ENCODE measurements at regions not wholly inside any gene's neighbourhood (a gene's known extent, or its start where the extent isn't known, plus 50 kb on each side); places are given as distances from the start of the nearest gene placed in this dataset.

- Histone ChIP-seq H3K4me3 (ENCODE audit: low read depth, low read length) (no peak overlapping the region), H3K36me3 (ENCODE audit: control insufficient read depth, insufficient read depth, low read length) (peaks cover 7% of the 10 kb centered on the region), H3K27me3 (ENCODE audit: control insufficient read depth, insufficient read depth, low read length) (no peaks in the 10 kb centered on the region)
- no peak for DNase-seq (ENCODE audit: low read depth)
- ChIA-PET POLR2A (no interaction called here), CTCF (interaction anchor here (0.9 kb wide), 1 partner anchor 74 kb away, joined by 5 read pairs; no protein-coding TSS in a partner anchor)
- TF ChIP-seq CTCF (IDR thresholded peaks at IDR 0.05; ENCODE audit: insufficient read depth, low read depth, low read length) = no peak
Measured at GRCh38 chr16:85188822-85189672, 76.8 kb upstream of the CIBAR2 start.

- Histone ChIP-seq H3K4me3 (ENCODE audit: low read depth, low read length) (no peak overlapping the region), H3K36me3 (ENCODE audit: control insufficient read depth, insufficient read depth, low read length) (peaks cover 4% of the 10 kb centered on the region), H3K27me3 (ENCODE audit: control insufficient read depth, insufficient read depth, low read length) (no peaks in the 10 kb centered on the region)
- TF ChIP-seq CTCF (IDR thresholded peaks at IDR 0.05; ENCODE audit: insufficient read depth, low read depth, low read length) = no peak
- ChIA-PET CTCF (no interaction called here), POLR2A (no interaction called here)
- DNase-seq (ENCODE audit: low read depth) = no peak
Measured at GRCh38 chr16:85190572-85190971, 78.3 kb upstream of the CIBAR2 start.

- CTCF ChIA-PET = no interaction called here
Measured at GRCh38 chr16:85191341-85191965, 79.2 kb upstream of the CIBAR2 start.

GRCh38 chr16:85192238-85193114, 80.2 kb upstream of the CIBAR2 start:
- TF ChIP-seq CTCF (IDR thresholded peaks at IDR 0.05; ENCODE audit: insufficient read depth, low read depth, low read length) = no peak
- POLR2A ChIA-PET = no interaction called here
- DNase-seq (ENCODE audit: low read depth) = no peak
- CTCF ChIA-PET = interaction anchor here (1.0 to 1.2 kb wide), 2 partner anchors 20 to 46 kb away, joined by 3 read pairs; no protein-coding TSS in a partner anchor
- no peaks in the 10 kb centered on the region; the same call in none of the 2 replicates for H3K36me3 ChIP-seq (ENCODE audit: control insufficient read depth, insufficient read depth, low read length)
- H3K27me3 ChIP-seq (ENCODE audit: control insufficient read depth, insufficient read depth, low read length) = no peaks in the 10 kb centered on the region
- H3K4me3 ChIP-seq (ENCODE audit: low read depth, low read length) = no peak overlapping the region

More at GRCh38 chr16:85191341-85191965, 79.2 kb upstream of the CIBAR2 start:
- no peak for DNase-seq (ENCODE audit: low read depth)
- Histone ChIP-seq H3K27me3 (ENCODE audit: control insufficient read depth, insufficient read depth, low read length) (no peaks in the 10 kb centered on the region), H3K4me3 (ENCODE audit: low read depth, low read length) (no peak overlapping the region), H3K36me3 (ENCODE audit: control insufficient read depth, insufficient read depth, low read length) (no peaks in the 10 kb centered on the region; the same call in 1 of the 2 replicates)
- POLR2A ChIA-PET = no interaction called here
- TF ChIP-seq CTCF (IDR thresholded peaks at IDR 0.05; ENCODE audit: insufficient read depth, low read depth, low read length) = no peak

Measured in BJ (cell line).